Tibial nerve (tissue), 4 donors: ENCODE measurements at regions not wholly inside any gene's neighbourhood (a gene's known extent, or its start where the extent isn't known, plus 50 kb on each side); places are given as distances from the start of the nearest gene placed in this dataset.

ENCODE experiments used
- CTCF ChIP-seq, 5 experiments: fragments of 200-600 bp in 3 of 5; fragments of 450-650 bp in 2 of 5; sonication (generic) in 3 of 5; IDR thresholded peaks; one replicate each; pipeline ENCODE4 v1.5.1; 2016 to 2019; ENCODE audit warnings: antibody characterized with exemption in 5 of 5, mild to moderate bottlenecking in 3 of 5, moderate library complexity in 2 of 5
- EP300 ChIP-seq, 2 donors: sonication (generic); formaldehyde crosslinking; IDR thresholded peaks; one replicate each; pipeline ENCODE4 v1.6.1; 2017; ENCODE audit warnings: antibody characterized with exemption in 2 of 2, mild to moderate bottlenecking in 1 of 2
- POLR2A ChIP-seq, 2 donors: fragments of 450-650 bp; IDR thresholded peaks; one replicate each; pipeline ENCODE4 v1.6.1; 2017; ENCODE audit warnings: antibody characterized with exemption in 2 of 2, mild to moderate bottlenecking in 2 of 2, moderate library complexity in 2 of 2

GRCh38 chr10:64170791-64171190 lies 649.6 kb downstream of the REEP3 start:
- TF ChIP-seq CTCF (IDR thresholded peaks at IDR 0.05), result no peak
- TF ChIP-seq POLR2A (IDR thresholded peaks at IDR 0.05), result no peak
- TF ChIP-seq EP300 (IDR thresholded peaks at IDR 0.05), result no peak
